ENCODE measurements at regions not wholly inside any gene's neighbourhood (a gene's known extent, or its start where the extent isn't known, plus 50 kb on each side); places are given as distances from the start of the nearest gene placed in this dataset.

DNA sequence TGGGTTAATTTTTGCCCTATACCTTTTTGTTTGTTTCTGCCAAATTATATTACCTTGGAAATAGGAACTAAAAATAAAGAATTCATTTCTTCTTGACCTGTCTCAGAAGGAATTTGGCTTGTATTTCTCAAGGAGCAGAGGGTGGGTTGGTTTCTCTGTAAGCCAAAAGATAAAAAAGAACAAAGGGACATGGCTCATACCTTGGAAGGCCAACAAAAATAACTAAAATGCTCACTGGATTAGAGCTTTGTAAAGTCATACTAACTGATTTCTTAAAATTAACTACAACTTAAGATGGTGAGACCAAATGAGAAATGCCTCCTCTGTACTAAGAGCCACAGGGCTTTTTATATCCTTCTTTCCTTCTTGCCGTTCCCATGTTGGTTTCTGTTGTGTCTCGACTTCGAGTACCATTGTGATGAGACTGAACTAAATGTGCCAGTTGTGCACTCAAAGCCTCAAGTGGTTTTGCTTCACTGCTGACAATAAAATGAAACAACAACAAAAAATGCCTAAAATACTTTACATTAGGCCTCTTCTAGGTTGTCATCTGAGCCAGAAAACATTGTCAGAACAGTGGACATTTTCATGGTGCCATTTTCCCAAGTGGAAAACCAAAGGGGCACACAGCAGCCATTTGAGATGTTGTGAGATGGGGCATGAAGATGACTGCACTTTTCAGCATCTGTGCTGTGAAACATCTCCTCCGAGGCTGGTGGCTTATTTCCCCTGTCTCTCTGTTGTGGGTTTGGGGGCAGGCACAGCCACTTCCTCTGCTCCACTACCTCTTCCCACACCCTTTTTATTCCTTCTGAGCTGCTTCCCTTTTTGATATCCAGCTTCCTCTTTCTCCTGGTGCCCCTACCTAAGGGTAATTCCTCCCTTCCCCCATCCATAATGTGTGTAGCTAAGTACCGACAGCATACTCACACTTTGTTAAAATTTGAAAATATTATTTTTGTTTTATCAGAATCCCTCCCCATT, 51.8 kb upstream of the AGR3 start:
- peak in 1 of 2 donors; percentile 10 for DNase-seq (ENCODE audit: low read depth in 2 of 2)
- H3K4me3 ChIP-seq (replicated peaks in 1 of 2; ENCODE audit: low read depth in 2 of 2, low read length in 2 of 2) = no peak overlapping the region
- no peak for TF ChIP-seq CTCF (IDR thresholded peaks at IDR 0.05; ENCODE audit: low read depth, low read length)

DNA sequence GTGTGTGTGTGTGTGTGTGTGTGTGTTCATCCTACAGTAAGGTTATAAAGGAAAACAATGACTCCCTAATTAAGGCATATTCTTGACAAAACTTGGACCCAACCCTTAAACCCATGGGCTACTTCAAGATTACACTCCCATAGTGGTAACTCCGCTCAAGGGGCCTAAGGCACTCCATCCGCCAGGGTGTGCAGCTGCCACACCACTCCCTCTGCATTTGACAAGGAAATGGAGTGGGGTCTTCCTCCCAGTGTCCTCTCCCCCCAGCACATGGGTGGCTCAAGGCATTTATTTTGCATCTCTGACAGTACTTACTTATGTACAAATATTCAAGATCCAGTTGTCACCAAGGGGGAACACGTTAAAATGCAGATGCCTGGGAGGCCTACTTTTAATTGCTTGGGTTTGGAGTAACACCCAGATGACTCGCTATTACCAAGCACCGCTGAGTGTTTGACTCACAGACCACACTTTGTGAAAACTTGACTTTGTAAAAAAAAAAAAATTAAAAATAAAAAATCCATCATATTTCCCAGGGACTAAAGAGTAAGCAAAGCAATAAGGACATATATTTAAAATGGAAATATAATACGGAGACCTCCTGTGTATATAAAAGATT, 53.0 kb upstream of the AGR3 start:
- H3K4me3 ChIP-seq (replicated peaks in 1 of 2; ENCODE audit: low read depth in 2 of 2, low read length in 2 of 2) = no peak overlapping the region
- peak in 1 of 2 donors; percentile 40 for DNase-seq (ENCODE audit: low read depth in 2 of 2)
- TF ChIP-seq CTCF (IDR thresholded peaks at IDR 0.05; ENCODE audit: low read depth, low read length) = no peak

GRCh38 chr7:16935341-16935735, 53.6 kb upstream of the AGR3 start:
- no peak for TF ChIP-seq CTCF (IDR thresholded peaks at IDR 0.05; ENCODE audit: low read depth, low read length)

DNA sequence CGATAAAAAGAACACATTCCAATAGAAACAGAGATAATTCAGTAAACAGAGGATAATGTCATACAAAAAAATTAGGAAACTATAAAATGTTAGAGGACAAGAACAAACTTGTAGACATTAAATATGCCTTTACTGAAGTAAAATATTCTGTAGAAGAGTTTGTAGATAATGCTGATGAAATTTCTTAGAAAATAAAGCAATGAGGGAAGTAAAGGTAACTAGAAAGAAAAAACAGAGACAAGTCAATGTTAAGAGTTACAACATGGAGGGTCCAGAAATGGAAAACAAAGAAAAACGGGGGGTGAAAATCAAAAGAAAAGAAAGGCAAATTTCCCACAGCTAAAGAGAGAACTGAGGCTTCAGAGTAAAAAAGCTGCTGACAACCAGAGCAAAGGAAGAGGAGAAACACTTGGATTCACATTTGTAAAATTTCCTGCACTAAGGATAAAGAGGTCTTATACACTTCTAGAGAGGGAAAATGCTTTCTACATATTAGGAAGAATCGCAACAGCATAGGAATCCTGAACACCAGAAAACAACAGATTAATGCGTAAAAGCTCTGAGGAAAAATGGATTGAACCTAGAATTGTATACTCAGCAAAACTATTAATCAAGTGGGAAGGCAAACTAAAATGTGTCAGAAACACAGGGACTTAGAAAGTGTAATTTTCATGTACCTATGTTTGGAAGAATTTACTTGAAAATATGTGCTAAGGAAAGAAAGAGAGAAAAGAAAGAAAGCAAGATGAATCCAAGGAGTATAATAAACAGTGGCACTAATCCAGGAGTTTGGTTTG, 55.0 kb upstream of the AGR3 start:
- H3K4me3 ChIP-seq (replicated peaks in 1 of 2; ENCODE audit: low read depth in 2 of 2, low read length in 2 of 2) = no peak overlapping the region
- no peak for TF ChIP-seq CTCF (IDR thresholded peaks at IDR 0.05; ENCODE audit: low read depth, low read length)
- no peak for DNase-seq (ENCODE audit: low read depth in 2 of 2)

More at GRCh38 chr7:16935341-16935735, 53.6 kb upstream of the AGR3 start:
- no peak overlapping the region for H3K4me3 ChIP-seq (replicated peaks in 1 of 2; ENCODE audit: low read depth in 2 of 2, low read length in 2 of 2)
- DNase-seq (ENCODE audit: low read depth in 2 of 2) = peak in 1 of 2 donors; percentile 8

GRCh38 chr7:16939161-16939560, 57.4 kb upstream of the AGR3 start:
- no peak overlapping the region for H3K4me3 ChIP-seq (replicated peaks in 1 of 2; ENCODE audit: low read depth in 2 of 2, low read length in 2 of 2)
- DNase-seq (ENCODE audit: low read depth in 2 of 2) = no peak
- TF ChIP-seq CTCF (IDR thresholded peaks at IDR 0.05; ENCODE audit: low read depth, low read length) = no peak

DNA sequence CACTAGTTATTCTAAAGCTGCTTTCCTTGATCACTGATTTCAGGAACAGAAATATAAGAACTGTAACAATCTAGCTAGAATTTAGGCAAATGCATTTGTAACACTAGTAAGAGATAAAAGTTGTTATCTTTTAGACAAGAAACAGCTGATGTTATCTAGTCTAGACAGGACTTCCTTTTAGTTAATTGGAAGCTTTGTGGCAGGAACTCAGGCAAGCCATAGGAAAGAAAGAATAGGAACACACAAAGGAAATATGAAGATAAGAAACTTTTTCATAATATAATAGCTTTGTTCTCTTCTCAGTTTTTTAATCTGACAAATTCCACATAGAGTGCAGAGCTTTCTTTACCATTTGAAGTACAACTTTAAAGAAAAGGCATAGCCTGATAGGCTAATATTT, 59.0 kb upstream of the AGR3 start:
- TF ChIP-seq CTCF (IDR thresholded peaks at IDR 0.05; ENCODE audit: low read depth, low read length) = no peak
- H3K4me3 ChIP-seq (replicated peaks in 1 of 2; ENCODE audit: low read depth in 2 of 2, low read length in 2 of 2) = no peak overlapping the region
- DNase-seq (ENCODE audit: low read depth in 2 of 2) = no peak

All from cardiac fibroblast (primary cell).